HCT116 (cell line): ENCODE measurements at regions not wholly inside any gene's neighbourhood (a gene's known extent, or its start where the extent isn't known, plus 50 kb on each side); places are given as distances from the start of the nearest gene placed in this dataset.

Experiments
- ATAC-seq: fragments of 200-7000 bp; cut with Tn5 transposase; 2 replicates; pipeline ENCODE4 v1.9.1; 2020; ENCODE audit warnings: mild to moderate bottlenecking, moderate library complexity
- BruUV-seq: library from RNA; stranded (reverse); fragments of 400-500 nt; replicated peaks from 2 replicates; lab custom pipeline; 2021; lab: Mats Ljungman, UMichigan
- CTCF ChIA-PET: fragments of 300-600 bp; sonication (Branson Sonifier 250); formaldehyde crosslinking; loops from one replicate; lab custom pipeline; 2021; ENCODE audit warnings: antibody characterized with exemption; lab: Charles Lee
- POLR2A ChIA-PET: fragments of 300-600, 350-600 bp; sonication (Branson Sonifier 250); formaldehyde crosslinking; loops from one replicate; lab custom pipeline; 2021; ENCODE audit warnings: antibody characterized with exemption; lab: Charles Lee
- RAD21 ChIA-PET, 2 experiments: fragments of 300-600 bp; sonication (Branson Sonifier 250); formaldehyde crosslinking; loops; one replicate each; lab custom pipeline; 2023; ENCODE audit warnings: low total read pairs in 2 of 2; ENCODE audit not compliant: uncharacterized antibody in 2 of 2, unreplicated experiment in 2 of 2, low non-redundant PET in 1 of 2; lab: Charles Lee
- DNase-seq: peaks from one replicate; pipeline ENCODE4 v3.0.0-alpha.2; 2010; ENCODE audit warnings: low read depth, low spot score
- H2AFZ ChIP-seq: fragments of 200-600 bp; shearing (Covaris generic), sonication (generic); 2 replicates; pipeline ENCODE4 v1.6.1; 2017; ENCODE audit warnings: low read depth, mixed run types, mixed read lengths, antibody characterized with exemption, low read length; ENCODE audit not compliant: poor library complexity, severe bottlenecking
- H3K27ac ChIP-seq: 2 replicates; pipeline ENCODE4 v1.5.1; 2012; ENCODE audit warnings: low read depth, low read length
- H3K27me3 ChIP-seq: fragments of 200-600 bp; sonication (generic); 2 replicates; pipeline ENCODE4 v1.6.1; 2016; ENCODE audit warnings: mixed run types, low read length, mixed read lengths; ENCODE audit not compliant: insufficient read depth
- H3K36me3 ChIP-seq, 2 experiments: fragments of 200-500 bp in 1 of 2; fragments of 200-600 bp in 1 of 2; sonication (Bioruptor generic) in 1 of 2; sonication (generic) in 1 of 2; 2 replicates each; pipeline versions ENCODE4 v1.5.1 to v1.6.1; 2014 to 2016; ENCODE audit warnings: low read length in 2 of 2, inconsistent platforms in 1 of 2, mixed read lengths in 1 of 2, mixed run types in 1 of 2; ENCODE audit not compliant: insufficient read depth in 2 of 2, control insufficient read depth in 1 of 2
- H3K4me1 ChIP-seq, 2 experiments: fragments of 200-600 bp in 1 of 2; sonication (generic) in 1 of 2; 2 replicates each; pipeline versions ENCODE4 v1.5.1 to v1.6.1; 2012 to 2017; ENCODE audit warnings: low read length in 2 of 2, inconsistent platforms in 1 of 2, mild to moderate bottlenecking in 1 of 2, mixed read lengths in 1 of 2, mixed run types in 1 of 2, moderate library complexity in 1 of 2; ENCODE audit not compliant: insufficient read depth in 2 of 2, control insufficient read depth in 1 of 2
- H3K4me2 ChIP-seq: fragments of 200-600 bp; sonication (generic); 2 replicates; pipeline ENCODE4 v1.6.1; 2017; ENCODE audit warnings: mixed run types, low read length, mixed read lengths
- H3K4me3 ChIP-seq, 2 experiments: fragments of 200-600 bp in 1 of 2; sonication (generic) in 1 of 2; replicated peaks in 1 of 2; 2 replicates each; pipeline ENCODE4 v1.5.1; 2011 to 2016; ENCODE audit warnings: low read length in 2 of 2, control low read depth in 1 of 2, low read depth in 1 of 2, mild to moderate bottlenecking in 1 of 2, mixed read lengths in 1 of 2, mixed run types in 1 of 2
- H3K79me2 ChIP-seq: fragments of 200-600 bp; sonication (generic); 2 replicates; pipeline ENCODE4 v1.6.1; 2017; ENCODE audit warnings: mild to moderate bottlenecking, mixed run types, low read length, moderate library complexity, mixed read lengths; ENCODE audit not compliant: insufficient read depth
- H3K9ac ChIP-seq: fragments of 200-600 bp; sonication (generic); 2 replicates; pipeline ENCODE4 v1.6.1; 2016; ENCODE audit warnings: low read length, mixed read lengths
- H3K9me2 ChIP-seq: fragments of 200-600 bp; sonication (generic), shearing (Covaris generic); 2 replicates; pipeline ENCODE4 v1.6.1; 2017; ENCODE audit warnings: mixed run types, mild to moderate bottlenecking, moderate library complexity; ENCODE audit not compliant: insufficient read depth
- H3K9me3 ChIP-seq, 2 experiments: fragments of 200-500 bp in 1 of 2; fragments of 200-600 bp in 1 of 2; sonication (Bioruptor generic) in 1 of 2; sonication (generic) in 1 of 2; 2 replicates each; pipeline ENCODE4 v1.6.1; 2014 to 2017; ENCODE audit warnings: low read length in 2 of 2, mixed read lengths in 2 of 2, inconsistent platforms in 1 of 2, low read depth in 1 of 2, mild to moderate bottlenecking in 1 of 2, mixed run types in 1 of 2, moderate library complexity in 1 of 2; ENCODE audit not compliant: control insufficient read depth in 1 of 2, insufficient read depth in 1 of 2
- H4K20me1 ChIP-seq: fragments of 200-600 bp; sonication (generic), shearing (Covaris generic); 2 replicates; pipeline ENCODE4 v1.6.1; 2017; ENCODE audit warnings: mixed run types, mild to moderate bottlenecking, moderate library complexity; ENCODE audit not compliant: insufficient read depth
- CBX3 ChIP-seq: IDR thresholded peaks from 2 replicates; pipeline ENCODE4 v1.6.1; 2012; ENCODE audit warnings: low read depth
- CEBPB ChIP-seq: IDR thresholded peaks from 2 replicates; pipeline ENCODE4 v1.6.1; 2012; ENCODE audit warnings: low read depth
- EZH2phosphoT487 ChIP-seq: fragments of 200-600 bp; IDR thresholded peaks from 2 replicates; pipeline ENCODE4 v1.6.1; 2018; ENCODE audit warnings: antibody characterized with exemption, borderline replicate concordance
- FOSL1 ChIP-seq: IDR thresholded peaks from 2 replicates; pipeline ENCODE4 v1.6.1; 2012; ENCODE audit warnings: low read depth
- POLR2A ChIP-seq: IDR thresholded peaks from 2 replicates; pipeline ENCODE4 v1.7.0; 2011; ENCODE audit warnings: borderline replicate concordance; ENCODE audit not compliant: insufficient read depth, insufficient read length; ENCODE audit errors: extremely low read depth
- RAD21 ChIP-seq: IDR thresholded peaks from 2 replicates; pipeline ENCODE4 v1.6.1; 2012; ENCODE audit warnings: low read depth, mild to moderate bottlenecking
- SIN3A ChIP-seq: IDR thresholded peaks from 2 replicates; pipeline ENCODE4 v1.6.1; 2012; ENCODE audit warnings: low read depth
- ZNF274 ChIP-seq: fragments of 200-500 bp; sonication (Bioruptor generic); IDR thresholded peaks from 2 replicates; pipeline ENCODE4 v1.6.1; 2014; ENCODE audit warnings: mild to moderate bottlenecking, low read depth, low read length, inconsistent platforms
- intact Hi-C: fragments of 100-400 bp; cut with micrococcal nuclease; formaldehyde crosslinking; loops from 2 replicates; pipeline ENCODE4 v1.10.0; 2022
- TF ChIP-seq, protein P1 (sequence below): IDR thresholded peaks from 2 replicates; pipeline ENCODE4 v1.6.1; 2012
- TF ChIP-seq, protein P2 (sequence below), 3 experiments: fragments of 200-600 bp in 1 of 3; sonication (generic) in 1 of 3; IDR thresholded peaks in 2 of 3; conservative IDR thresholded peaks in 1 of 3; 2 replicates each; pipeline ENCODE4 v1.5.1; 2012 to 2017; ENCODE audit warnings: low read depth in 2 of 3, low read length in 2 of 3, antibody characterized with exemption in 1 of 3, borderline replicate concordance in 1 of 3, control low read depth in 1 of 3, mild to moderate bottlenecking in 1 of 3, mixed read lengths in 1 of 3, mixed run types in 1 of 3, moderate library complexity in 1 of 3; ENCODE audit not compliant: insufficient read depth in 1 of 3

DNA sequence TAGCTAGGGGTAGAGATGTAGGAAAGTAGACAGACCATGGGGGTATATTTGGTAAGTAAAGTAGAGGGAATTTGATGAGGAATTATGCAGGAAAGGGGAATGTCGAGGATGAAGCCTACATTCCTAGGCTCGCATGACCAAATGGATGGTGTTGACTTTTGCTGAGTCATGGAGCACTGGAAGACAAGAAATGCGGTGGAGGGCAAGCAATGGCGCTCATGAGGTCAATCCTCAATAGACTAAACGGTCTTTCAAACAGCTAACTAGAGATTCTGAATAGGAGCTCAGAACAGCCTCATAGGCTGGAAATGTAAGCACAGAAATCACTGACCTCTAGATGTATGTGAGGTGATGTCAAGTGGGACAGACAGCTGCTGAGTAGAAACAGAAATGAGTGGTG is 50.7 kb upstream of the FST start (continued):
- TF ChIP-seq, protein P1, sequence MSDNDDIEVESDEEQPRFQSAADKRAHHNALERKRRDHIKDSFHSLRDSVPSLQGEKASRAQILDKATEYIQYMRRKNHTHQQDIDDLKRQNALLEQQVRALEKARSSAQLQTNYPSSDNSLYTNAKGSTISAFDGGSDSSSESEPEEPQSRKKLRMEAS, result no peak
- no peak for TF ChIP-seq EZH2phosphoT487
- no peak for TF ChIP-seq FOSL1
- TF ChIP-seq ZNF274, result no peak
- TF ChIP-seq POLR2A, result no peak
- no peak for TF ChIP-seq RAD21
- TF ChIP-seq SIN3A, result no peak

DNA sequence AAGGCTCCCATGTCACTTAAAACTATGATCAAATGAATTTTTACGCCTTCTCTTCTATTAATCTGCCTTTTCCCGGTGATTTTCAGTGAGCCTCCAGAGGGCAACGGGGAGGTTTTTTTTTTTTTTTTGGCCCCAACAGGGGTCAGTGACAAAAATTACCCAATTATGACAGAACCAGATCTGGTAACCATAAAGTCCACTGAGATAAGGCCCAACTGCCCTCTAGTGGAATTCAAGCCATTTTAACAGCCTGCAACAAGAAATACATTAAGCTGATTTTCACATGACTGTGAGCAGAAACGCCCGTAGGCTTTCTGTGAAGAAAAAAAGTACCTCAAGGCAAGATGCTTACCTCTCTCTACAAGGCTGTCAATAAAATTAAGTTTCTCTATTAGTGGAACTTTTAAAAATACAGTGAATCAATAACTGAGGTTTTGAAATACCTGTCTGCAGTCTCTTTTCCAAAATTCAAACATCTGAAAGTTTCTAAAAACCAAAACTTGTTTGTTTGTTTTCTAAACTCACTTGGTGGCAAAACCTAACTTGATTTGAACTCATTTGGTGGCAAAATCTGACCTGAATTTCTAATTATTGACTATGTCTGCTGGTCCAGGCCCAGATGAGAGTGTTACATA is 49.7 kb upstream of the FST start:
- ATAC-seq, result peak; percentile 74

More for the DNA sequence above, 49.7 kb upstream of the FST start:
- H3K79me2 ChIP-seq, result no peaks in the 10 kb centered on the region
- H3K9me2 ChIP-seq, result no peaks in the 10 kb centered on the region
- H4K20me1 ChIP-seq, result no peaks in the 10 kb centered on the region
- H3K36me3 ChIP-seq, result no peaks in the 10 kb centered on the region
- ChIA-PET RAD21 (interaction anchor here in 1 of 2 experiments (0.7 kb wide), 1 partner anchor 201 kb away, joined by 3 read pairs; no protein-coding TSS in a partner anchor), POLR2A (no interaction called here), CTCF (interaction anchor here (0.7 to 0.9 kb wide), 3 partner anchors 11 to 788 kb away, joined by 3 to 4 read pairs (median 3); no protein-coding TSS in a partner anchor)
- H3K9ac ChIP-seq, result no peak overlapping the region
- H3K27ac ChIP-seq, result no peak overlapping the region
- H3K4me3 ChIP-seq, result no peak overlapping the region
- no TSS peak for BruUV-seq
- H3K27me3 ChIP-seq, result no peaks in the 10 kb centered on the region
- H2AFZ ChIP-seq, result peak overlapping the region; percentile 36
- H3K9me3 ChIP-seq, result no peaks in the 10 kb centered on the region
- 0 out of 2 replicates have a peak, but pooled peaks have one; percentile 21 for TF ChIP-seq CEBPB
- TF ChIP-seq, protein P2, sequence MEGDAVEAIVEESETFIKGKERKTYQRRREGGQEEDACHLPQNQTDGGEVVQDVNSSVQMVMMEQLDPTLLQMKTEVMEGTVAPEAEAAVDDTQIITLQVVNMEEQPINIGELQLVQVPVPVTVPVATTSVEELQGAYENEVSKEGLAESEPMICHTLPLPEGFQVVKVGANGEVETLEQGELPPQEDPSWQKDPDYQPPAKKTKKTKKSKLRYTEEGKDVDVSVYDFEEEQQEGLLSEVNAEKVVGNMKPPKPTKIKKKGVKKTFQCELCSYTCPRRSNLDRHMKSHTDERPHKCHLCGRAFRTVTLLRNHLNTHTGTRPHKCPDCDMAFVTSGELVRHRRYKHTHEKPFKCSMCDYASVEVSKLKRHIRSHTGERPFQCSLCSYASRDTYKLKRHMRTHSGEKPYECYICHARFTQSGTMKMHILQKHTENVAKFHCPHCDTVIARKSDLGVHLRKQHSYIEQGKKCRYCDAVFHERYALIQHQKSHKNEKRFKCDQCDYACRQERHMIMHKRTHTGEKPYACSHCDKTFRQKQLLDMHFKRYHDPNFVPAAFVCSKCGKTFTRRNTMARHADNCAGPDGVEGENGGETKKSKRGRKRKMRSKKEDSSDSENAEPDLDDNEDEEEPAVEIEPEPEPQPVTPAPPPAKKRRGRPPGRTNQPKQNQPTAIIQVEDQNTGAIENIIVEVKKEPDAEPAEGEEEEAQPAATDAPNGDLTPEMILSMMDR (IDR thresholded peaks at IDR 0.05 in 2 of 3, conservative IDR thresholded peaks at IDR 0.05 in 1 of 3; ENCODE audit: borderline replicate concordance in 1 of 3, insufficient read depth in 1 of 3, low read depth in 2 of 3, low read length in 2 of 3), result peak; percentile 49 to 58 (median 57)
- peak; percentile 68 for TF ChIP-seq RAD21
- no peak for TF ChIP-seq CBX3
- H3K4me2 ChIP-seq, result no peak overlapping the region
- DNase-seq, result peak; percentile 53
- intact Hi-C loops, result loop anchor here (1.0 to 2.0 kb wide), 2 partner anchors 168 to 260 kb away; no protein-coding TSS in a partner anchor
- H3K4me1 ChIP-seq, result peaks cover 0 to 2% of the 10 kb centered on the region in 2 experiments; a peak in 1 of 4 replicates
